Naive thymus-derived CD4-positive, alpha-beta T cell (primary cell): ENCODE measurements at regions not wholly inside any gene's neighbourhood (a gene's known extent, or its start where the extent isn't known, plus 50 kb on each side); places are given as distances from the start of the nearest gene placed in this dataset.
"Not testable (repeated sequence)": the region's sequence is repeated elsewhere in the genome, so short reads cannot be mapped to it uniquely, and the experiment has no call there.

Experiments used
- ATAC-seq: fragments of 150-1000 bp; cut with Tn5 transposase; 2 replicates; pipeline ENCODE4 v1.10.0; 2021; ENCODE audit warnings: mild to moderate bottlenecking, moderate library complexity
- CTCF ChIA-PET: fragments of 350-600 bp; sonication (Branson Sonifier 250); formaldehyde crosslinking; loops from one replicate; lab custom pipeline; 2021; ENCODE audit warnings: antibody characterized with exemption; lab: Charles Lee
- POLR2A ChIA-PET: fragments of 350-600 bp; sonication (Branson Sonifier 250); formaldehyde crosslinking; loops from one replicate; lab custom pipeline; 2021; ENCODE audit warnings: antibody characterized with exemption, inconsistent platforms; lab: Charles Lee
- DNase-seq, 9 donors: peaks; one replicate each; pipeline versions ENCODE4 v3.0.0 to v3.0.0-alpha.2; 2020 to 2022; ENCODE audit warnings: mixed read lengths in 1 of 9
- H3K27ac ChIP-seq: one replicate; pipeline ENCODE4 v1.7.0; 2013; ENCODE audit warnings: mild to moderate bottlenecking, low read depth, low read length, moderate library complexity
- H3K27me3 ChIP-seq, 2 donors: one replicate each; pipeline ENCODE4 v1.7.0; 2013; ENCODE audit warnings: low read length in 2 of 2, mild to moderate bottlenecking in 2 of 2, moderate library complexity in 2 of 2; ENCODE audit not compliant: control insufficient read depth in 2 of 2, insufficient read depth in 2 of 2
- H3K36me3 ChIP-seq, 3 experiments: 1 replicate in 2 of 3; 2 replicates in 1 of 3; pipeline ENCODE4 v1.7.0; 2013; ENCODE audit warnings: low read length in 3 of 3, mild to moderate bottlenecking in 3 of 3, moderate library complexity in 1 of 3; ENCODE audit not compliant: insufficient read depth in 3 of 3, control insufficient read depth in 2 of 3
- H3K4me1 ChIP-seq, 2 donors: one replicate each; pipeline ENCODE4 v1.7.0; 2013; ENCODE audit warnings: low read length in 2 of 2, mild to moderate bottlenecking in 2 of 2, moderate library complexity in 1 of 2; ENCODE audit not compliant: control insufficient read depth in 2 of 2, insufficient read depth in 2 of 2
- H3K4me3 ChIP-seq: 2 replicates; pipeline ENCODE4 v1.7.0; 2013; ENCODE audit warnings: mild to moderate bottlenecking, low read length
- H3K9me3 ChIP-seq, 3 experiments: 1 replicate in 2 of 3; 2 replicates in 1 of 3; pipeline ENCODE4 v1.7.0; 2013; ENCODE audit warnings: low read length in 3 of 3; ENCODE audit not compliant: control insufficient read depth in 2 of 3
- H3K27ac Mint-ChIP-seq, 9 donors: one replicate each; pipeline ENCODE4 v1.8.0; 2020 to 2022; ENCODE audit warnings: mixed read lengths in 9 of 9, mild to moderate bottlenecking in 8 of 9, moderate library complexity in 5 of 9, inconsistent platforms in 2 of 9
- H3K27me3 Mint-ChIP-seq, 5 donors: one replicate each; pipeline ENCODE4 v1.8.0; 2021 to 2022; ENCODE audit warnings: mixed read lengths in 5 of 5, mild to moderate bottlenecking in 1 of 5
- H3K36me3 Mint-ChIP-seq, 5 donors: one replicate each; pipeline ENCODE4 v1.8.0; 2020 to 2022; ENCODE audit warnings: mixed read lengths in 5 of 5, mild to moderate bottlenecking in 3 of 5, inconsistent platforms in 1 of 5
- H3K4me1 Mint-ChIP-seq, 7 donors: one replicate each; pipeline ENCODE4 v1.8.0; 2020 to 2022; ENCODE audit warnings: mixed read lengths in 7 of 7, mild to moderate bottlenecking in 3 of 7, inconsistent platforms in 1 of 7
- H3K4me3 Mint-ChIP-seq, 10 donors: one replicate each; pipeline ENCODE4 v1.8.0; 2020 to 2022; ENCODE audit warnings: mild to moderate bottlenecking in 10 of 10, mixed read lengths in 10 of 10, moderate library complexity in 6 of 10, inconsistent platforms in 2 of 10
- H3K9me3 Mint-ChIP-seq, 11 donors: one replicate each; pipeline ENCODE4 v1.8.0; 2020 to 2022; ENCODE audit warnings: mixed read lengths in 11 of 11, mild to moderate bottlenecking in 4 of 11, inconsistent platforms in 1 of 11, moderate library complexity in 1 of 11
- intact Hi-C, 2 donors: fragments of 100-400 bp; cut with micrococcal nuclease; formaldehyde crosslinking; loops; one replicate each; pipeline ENCODE4 v1.15.1; 2023

DNA sequence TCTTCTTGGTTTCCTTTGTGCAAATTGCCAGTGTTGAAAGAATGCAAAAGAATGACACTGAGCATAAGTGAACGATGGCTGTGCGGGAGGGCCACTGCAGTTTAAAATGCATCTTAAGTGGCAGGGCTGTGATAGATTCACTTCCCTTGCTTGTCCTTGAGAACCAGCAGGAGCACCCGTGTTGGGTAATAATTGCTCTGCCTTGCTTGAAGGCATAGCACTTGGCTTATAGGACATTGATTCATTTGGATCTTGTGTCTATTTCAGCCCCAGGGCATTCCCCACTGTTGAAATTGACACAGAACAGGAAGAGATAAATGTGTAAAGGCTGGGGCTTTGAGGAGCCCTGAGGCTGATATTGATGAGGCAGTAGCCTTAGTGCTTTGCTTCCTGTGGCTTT lies 1003.7 kb upstream of the GYPC start:
- H3K27me3 Mint-ChIP-seq = peaks cover 0 to 4% (median 0%) of the 10 kb centered on the region in 5 donors
- H3K36me3 Mint-ChIP-seq = no peaks in the 10 kb centered on the region
- Histone ChIP-seq H3K27me3 (no peaks in the 10 kb centered on the region), H3K4me3 (no peak overlapping the region), H3K9me3 (no peaks in the 10 kb centered on the region), H3K36me3 (no peaks in the 10 kb centered on the region), H3K27ac (no peak overlapping the region), H3K4me1 (no peaks in the 10 kb centered on the region)
- no peak overlapping the region for H3K27ac Mint-ChIP-seq
- CTCF ChIA-PET = no interaction called here
- no peak for ATAC-seq
- H3K9me3 Mint-ChIP-seq = peaks cover 3 to 22% (median 8%) of the 10 kb centered on the region in 11 donors
- H3K4me3 Mint-ChIP-seq = no peak overlapping the region
- DNase-seq = no peak
- H3K4me1 Mint-ChIP-seq = no peaks in the 10 kb centered on the region
- POLR2A ChIA-PET = no interaction called here
- intact Hi-C loops = no loop called here

- Mint-ChIP-seq H3K27ac (no peak overlapping the region), H3K9me3 (peaks cover 3 to 17% (median 8%) of the 10 kb centered on the region in 11 donors), H3K4me3 (no peak overlapping the region), H3K4me1 (no peaks in the 10 kb centered on the region), H3K27me3 (peaks cover 0 to 4% (median 0%) of the 10 kb centered on the region in 5 donors), H3K36me3 (no peaks in the 10 kb centered on the region)
- Histone ChIP-seq H3K27me3 (no peaks in the 10 kb centered on the region), H3K4me3 (no peak overlapping the region), H3K27ac (no peak overlapping the region), H3K9me3 (no peaks in the 10 kb centered on the region), H3K36me3 (no peaks in the 10 kb centered on the region), H3K4me1 (no peaks in the 10 kb centered on the region)
- ChIA-PET POLR2A (no interaction called here), CTCF (no interaction called here)
- intact Hi-C loops = no loop called here
- DNase-seq (no peak), ATAC-seq (no peak)
Observed at GRCh38 chr2:125654226-125654625, 1001.7 kb upstream of the GYPC start.

DNA sequence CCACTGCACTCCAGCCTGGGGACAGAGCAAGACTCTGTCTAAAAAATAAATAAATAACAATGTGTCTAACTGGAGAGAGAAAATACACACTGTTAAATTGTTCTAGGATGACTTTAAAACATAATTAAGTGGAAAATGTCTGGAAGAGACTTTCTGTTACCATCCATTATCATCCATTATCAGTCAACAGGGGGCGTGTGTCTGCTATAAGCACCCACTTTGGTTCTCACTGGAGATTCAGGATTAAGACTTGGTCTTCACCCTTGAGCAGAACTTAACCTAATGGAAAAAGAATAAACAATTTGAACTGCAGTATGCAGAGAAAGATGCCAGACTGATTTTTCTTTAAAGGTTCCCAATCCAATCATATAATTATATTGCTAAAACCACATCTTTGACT lies 999.8 kb upstream of the GYPC start:
- Mint-ChIP-seq H3K4me1 (no peaks in the 10 kb centered on the region), H3K36me3 (no peaks in the 10 kb centered on the region), H3K4me3 (no peak overlapping the region), H3K9me3 (peaks cover 3 to 11% (median 6%) of the 10 kb centered on the region in 11 donors), H3K27ac (no peak overlapping the region), H3K27me3 (peaks cover 0 to 4% (median 0%) of the 10 kb centered on the region in 5 donors)
- Histone ChIP-seq H3K27me3 (no peaks in the 10 kb centered on the region), H3K36me3 (no peaks in the 10 kb centered on the region), H3K4me3 (no peak overlapping the region), H3K27ac (no peak overlapping the region), H3K9me3 (no peaks in the 10 kb centered on the region), H3K4me1 (no peaks in the 10 kb centered on the region)
- POLR2A ChIA-PET = no interaction called here
- CTCF ChIA-PET = no interaction called here
- no peak for ATAC-seq
- intact Hi-C loops = no loop called here
- DNase-seq = no peak

- H3K27ac ChIP-seq = no peak overlapping the region
- no peaks in the 10 kb centered on the region for H3K4me1 ChIP-seq
- no peaks in the 10 kb centered on the region for H3K27me3 Mint-ChIP-seq
- DNase-seq = no peak
- intact Hi-C loops = no loop called here
- no peaks in the 10 kb centered on the region for H3K4me1 Mint-ChIP-seq
- ATAC-seq = no peak
- H3K36me3 Mint-ChIP-seq = no peaks in the 10 kb centered on the region
- no peak overlapping the region for H3K4me3 ChIP-seq
- no peaks in the 10 kb centered on the region for H3K9me3 ChIP-seq
- no peaks in the 10 kb centered on the region for H3K27me3 ChIP-seq
- H3K4me3 Mint-ChIP-seq = no peak overlapping the region
- peaks cover 0 to 9% (median 5%) of the 10 kb centered on the region in 11 donors for H3K9me3 Mint-ChIP-seq
- no peak overlapping the region for H3K27ac Mint-ChIP-seq
- CTCF ChIA-PET = no interaction called here
- no peaks in the 10 kb centered on the region for H3K36me3 ChIP-seq
- POLR2A ChIA-PET = no interaction called here
Observed at GRCh38 chr2:125658583-125658982, 997.4 kb upstream of the GYPC start.

DNA sequence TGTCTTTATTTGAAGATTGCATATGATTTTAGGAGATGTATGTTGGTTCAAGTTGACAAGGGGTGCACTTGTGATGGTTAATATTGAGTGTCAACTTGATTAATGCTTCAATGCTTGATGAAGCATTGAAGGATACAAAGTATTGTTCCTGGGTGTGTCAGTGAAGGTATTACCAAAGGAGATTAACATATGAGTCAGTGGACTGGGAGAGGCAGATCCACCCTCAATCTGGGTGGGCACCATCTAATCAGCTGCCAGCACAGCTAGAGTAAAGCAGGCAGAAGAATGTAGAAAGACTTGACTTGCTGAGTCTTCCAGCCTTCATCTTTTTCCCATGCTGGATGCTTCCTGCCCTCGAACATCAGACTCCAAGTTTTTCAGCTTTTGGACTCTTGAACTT lies 995.6 kb upstream of the GYPC start:
- intact Hi-C loops, H3K36me3 ChIP-seq, H3K27ac ChIP-seq, H3K36me3 Mint-ChIP-seq, H3K4me3 Mint-ChIP-seq, ATAC-seq, H3K9me3 ChIP-seq, H3K27me3 Mint-ChIP-seq, H3K27ac Mint-ChIP-seq, H3K4me1 ChIP-seq, DNase-seq, H3K27me3 ChIP-seq, H3K4me3 ChIP-seq, H3K4me1 Mint-ChIP-seq, CTCF ChIA-PET, POLR2A ChIA-PET, H3K9me3 Mint-ChIP-seq: not testable (repeated sequence)

DNA sequence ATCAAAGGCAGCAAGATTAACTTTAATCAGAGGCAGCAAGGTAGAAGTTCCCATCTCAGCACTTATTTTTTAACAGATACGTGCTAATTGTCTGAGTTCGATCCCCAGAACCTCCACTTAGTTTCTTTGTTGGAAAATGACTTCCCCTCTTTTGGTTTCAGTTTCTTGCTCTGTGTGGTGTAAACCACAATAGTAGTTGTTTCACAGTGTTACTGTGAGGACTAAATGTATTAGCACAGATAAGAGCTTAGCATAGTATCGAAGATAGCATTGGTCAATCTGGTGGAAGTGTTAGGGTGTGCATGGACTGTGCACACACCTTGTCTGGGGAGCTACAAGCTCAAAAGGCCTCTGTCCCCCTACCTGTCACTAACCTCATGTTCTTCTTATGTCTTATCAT lies 988.3 kb upstream of the GYPC start:
- intact Hi-C loops = no loop called here
- Mint-ChIP-seq H3K4me1 (no peaks in the 10 kb centered on the region), H3K36me3 (no peaks in the 10 kb centered on the region), H3K27ac (no peak overlapping the region), H3K27me3 (no peaks in the 10 kb centered on the region), H3K9me3 (peaks cover 0 to 10% (median 3%) of the 10 kb centered on the region in 11 donors), H3K4me3 (no peak overlapping the region)
- no peaks in the 10 kb centered on the region for H3K9me3 ChIP-seq
- ATAC-seq (no peak), DNase-seq (no peak)
- no peak overlapping the region for H3K4me3 ChIP-seq
- H3K27me3 ChIP-seq = no peaks in the 10 kb centered on the region
- H3K27ac ChIP-seq = no peak overlapping the region
- ChIA-PET POLR2A (no interaction called here), CTCF (no interaction called here)
- H3K4me1 ChIP-seq = no peaks in the 10 kb centered on the region
- no peaks in the 10 kb centered on the region for H3K36me3 ChIP-seq

GRCh38 chr2:125679903-125680302 lies 976.1 kb upstream of the GYPC start:
- DNase-seq = no peak
- H3K27me3 ChIP-seq = no peaks in the 10 kb centered on the region
- H3K36me3 ChIP-seq = no peaks in the 10 kb centered on the region
- H3K4me3 Mint-ChIP-seq = no peak overlapping the region
- no peaks in the 10 kb centered on the region for H3K9me3 ChIP-seq
- intact Hi-C loops = no loop called here
- H3K9me3 Mint-ChIP-seq = peaks cover 0 to 30% (median 6%) of the 10 kb centered on the region in 11 donors
- no peaks in the 10 kb centered on the region for H3K36me3 Mint-ChIP-seq
- H3K27ac Mint-ChIP-seq = no peak overlapping the region
- no peaks in the 10 kb centered on the region for H3K4me1 ChIP-seq
- ChIA-PET CTCF (no interaction called here), POLR2A (no interaction called here)
- no peak overlapping the region for H3K4me3 ChIP-seq
- no peaks in the 10 kb centered on the region for H3K4me1 Mint-ChIP-seq
- peaks cover 0 to 3% (median 0%) of the 10 kb centered on the region in 5 donors for H3K27me3 Mint-ChIP-seq
- H3K27ac ChIP-seq = no peak overlapping the region
- ATAC-seq = no peak
